Activated CD4-positive, alpha-beta T cell treated with anti-CD3 and anti-CD28 coated beads for 24 hours (primary cell): ENCODE measurements at regions not wholly inside any gene's neighbourhood (a gene's known extent, or its start where the extent isn't known, plus 50 kb on each side); places are given as distances from the start of the nearest gene placed in this dataset.
A peak's percentile ranks its signal among the peaks of the same experiment; 100 is the strongest.
"Not testable (repeated sequence)": the region's sequence is repeated elsewhere in the genome, so short reads cannot be mapped to it uniquely, and the experiment has no call there.

ENCODE experiments used
- DNase-seq, 2 donors: peaks; one replicate each; pipeline ENCODE4 v3.0.0-alpha.2; 2020; ENCODE audit warnings: low read depth in 2 of 2

DNA sequence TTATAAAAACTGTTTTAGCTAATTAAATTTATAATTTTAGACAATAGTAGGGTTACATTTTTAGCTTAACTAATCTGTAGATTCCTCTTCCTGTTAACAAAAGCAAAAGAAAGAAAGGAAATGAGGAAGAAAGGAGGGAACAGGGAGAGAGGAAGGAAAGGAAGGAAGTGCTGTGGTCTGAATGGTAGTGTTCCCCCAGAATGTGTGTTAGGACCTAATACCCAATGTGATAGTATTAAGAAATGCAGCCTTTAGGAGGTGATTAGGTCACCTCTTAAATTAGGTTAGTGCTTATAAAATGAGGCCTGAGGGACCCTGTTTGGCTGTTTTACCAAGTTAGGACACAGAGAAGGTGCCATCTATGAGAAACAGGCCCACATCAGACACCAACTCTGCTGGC, 136.9 kb upstream of the SAMSN1 start:
- no peak for DNase-seq

DNA sequence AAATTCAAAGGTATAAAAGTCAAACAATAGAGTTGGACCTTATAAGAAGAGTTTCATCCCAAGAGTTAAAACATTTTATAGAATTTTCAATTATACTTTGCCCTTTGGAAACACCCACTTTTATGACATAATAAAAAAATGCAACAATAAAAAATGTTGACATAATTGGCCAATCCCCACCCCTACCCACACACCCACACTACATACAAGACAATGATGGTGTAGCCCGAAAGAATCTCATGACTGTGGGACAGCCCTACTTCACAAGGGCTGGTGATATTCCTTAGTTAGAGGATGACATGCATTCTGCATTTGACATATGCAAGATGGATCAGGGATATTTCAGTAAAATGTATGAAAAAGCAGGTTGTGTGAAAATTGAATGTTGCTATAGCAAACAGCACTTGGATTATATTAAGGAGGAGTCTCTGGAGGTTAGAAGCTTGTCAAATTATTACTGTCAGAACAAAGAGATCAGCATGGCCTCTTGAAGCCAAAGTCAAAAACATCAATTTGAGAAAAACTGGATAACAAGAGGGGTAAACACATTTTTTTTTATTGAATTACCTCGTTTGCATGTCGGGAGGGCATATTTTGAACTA, 133.0 kb upstream of the SAMSN1 start:
- DNase-seq: no peak

DNA sequence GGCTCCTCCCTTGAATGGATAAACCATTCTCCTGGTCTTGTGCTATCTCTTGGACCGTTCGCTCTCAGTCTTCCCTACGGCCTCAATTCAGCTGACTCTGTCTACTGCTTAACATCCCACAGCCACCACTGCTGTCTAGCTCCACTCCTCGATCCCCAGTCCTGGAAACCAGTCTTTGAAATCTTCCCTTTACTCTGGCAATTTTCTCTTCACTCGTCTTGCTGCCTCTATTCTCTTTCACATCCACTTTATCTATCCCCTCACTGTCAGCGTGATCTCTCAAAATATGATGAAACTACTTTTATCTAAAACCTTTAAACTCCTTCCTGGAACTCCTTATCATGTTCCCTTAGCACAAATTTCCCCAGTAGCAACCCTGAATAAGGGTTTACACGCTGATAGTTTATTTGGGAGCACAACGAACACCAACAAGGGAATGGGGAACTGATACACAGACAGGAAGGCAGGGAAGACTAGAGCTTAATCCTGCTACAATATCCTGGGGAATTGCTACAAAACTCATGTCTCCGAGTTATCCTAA, 131.6 kb upstream of the SAMSN1 start:
- no peak for DNase-seq

DNA sequence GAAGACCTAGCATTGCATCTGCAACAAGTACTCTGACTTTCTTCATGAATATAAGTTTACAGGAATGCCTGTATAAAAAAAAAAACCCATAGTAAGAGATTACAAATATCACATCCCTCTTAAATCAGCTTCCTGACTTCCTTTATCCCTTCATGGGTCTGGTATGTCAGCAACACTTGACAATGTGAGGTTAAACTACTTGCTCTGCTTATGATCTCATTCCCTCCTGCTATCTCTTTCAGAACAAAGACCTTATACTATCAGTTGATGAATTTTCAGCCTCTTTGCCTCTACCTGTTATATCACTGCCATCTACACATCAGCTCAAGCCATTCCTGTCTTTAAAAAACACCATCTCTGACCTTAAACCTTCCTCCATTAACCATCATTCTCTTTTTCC, 130.9 kb upstream of the SAMSN1 start:
- DNase-seq: no peak

DNA sequence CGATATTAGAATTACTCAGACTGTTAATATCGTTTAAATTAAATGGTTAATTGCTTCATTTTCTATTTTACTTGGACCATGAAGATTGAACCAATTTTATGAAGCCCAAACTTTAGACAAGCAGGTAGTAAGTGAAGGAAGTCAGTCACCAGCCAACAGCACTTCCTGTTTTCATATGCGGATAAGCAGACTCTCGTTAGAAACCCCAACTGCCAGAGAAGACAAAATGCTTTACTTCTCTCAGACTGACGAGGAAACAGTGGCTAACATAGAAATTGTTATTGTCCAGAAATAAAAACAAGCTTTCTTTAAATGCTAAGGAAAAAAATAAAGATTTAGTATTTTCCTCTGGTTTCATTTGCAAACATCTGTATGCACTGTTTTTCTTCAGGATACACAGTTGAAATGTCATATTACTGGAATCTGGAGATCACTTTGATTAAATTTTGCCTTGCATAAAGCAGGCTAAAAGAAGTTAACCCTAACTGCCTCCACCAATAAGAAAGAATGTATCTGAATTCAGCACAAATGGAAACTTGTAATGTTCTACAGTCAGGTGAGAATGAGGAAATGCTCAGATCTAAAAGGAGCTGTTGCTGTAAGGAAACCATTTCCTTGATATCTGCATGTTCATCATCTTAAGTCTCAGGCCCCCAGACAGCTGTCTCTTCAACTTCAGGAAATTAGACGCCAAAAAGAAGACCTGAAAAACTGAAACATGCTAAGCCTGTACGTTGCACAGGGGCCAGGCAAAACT, 129.8 kb upstream of the SAMSN1 start:
- DNase-seq: no peak

DNA sequence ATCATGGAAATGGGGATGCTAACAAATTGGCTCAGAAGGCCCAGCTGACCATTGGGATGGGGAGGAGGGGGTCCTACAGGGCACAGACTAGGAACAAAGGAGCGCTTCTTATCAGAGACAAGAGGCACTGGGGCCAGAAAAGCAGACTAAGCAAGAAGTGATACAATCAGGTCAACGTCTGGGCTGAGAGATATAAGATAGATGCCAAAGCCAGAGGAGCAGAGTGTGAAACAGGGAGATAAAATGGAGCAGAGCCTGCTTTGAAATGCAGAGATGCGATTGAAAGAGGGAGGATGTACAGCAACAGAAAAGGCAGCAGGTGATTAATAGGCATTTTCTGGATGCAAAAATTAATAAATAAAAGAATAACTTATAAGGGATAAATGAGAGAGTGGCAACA, 127.5 kb upstream of the SAMSN1 start:
- DNase-seq: no peak

DNA sequence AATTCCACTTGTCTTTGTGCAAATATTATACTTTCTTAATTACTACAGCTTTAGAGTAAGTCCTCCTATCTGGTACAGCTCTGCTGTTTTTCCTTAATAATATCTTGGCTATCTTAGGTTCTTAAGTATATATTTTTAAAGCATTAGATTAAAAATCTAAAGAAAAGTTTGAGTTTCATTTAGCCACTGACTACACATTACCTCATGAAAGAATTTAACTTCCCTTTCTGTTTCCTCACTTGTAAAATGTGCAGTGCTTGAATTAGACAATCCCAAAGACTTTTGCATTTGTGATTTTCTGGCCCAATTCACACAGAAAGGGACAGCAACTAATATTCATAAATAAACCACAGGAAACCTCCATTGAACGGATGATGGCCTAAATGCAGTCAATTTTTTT, 126.4 kb upstream of the SAMSN1 start:
- DNase-seq: no peak

DNA sequence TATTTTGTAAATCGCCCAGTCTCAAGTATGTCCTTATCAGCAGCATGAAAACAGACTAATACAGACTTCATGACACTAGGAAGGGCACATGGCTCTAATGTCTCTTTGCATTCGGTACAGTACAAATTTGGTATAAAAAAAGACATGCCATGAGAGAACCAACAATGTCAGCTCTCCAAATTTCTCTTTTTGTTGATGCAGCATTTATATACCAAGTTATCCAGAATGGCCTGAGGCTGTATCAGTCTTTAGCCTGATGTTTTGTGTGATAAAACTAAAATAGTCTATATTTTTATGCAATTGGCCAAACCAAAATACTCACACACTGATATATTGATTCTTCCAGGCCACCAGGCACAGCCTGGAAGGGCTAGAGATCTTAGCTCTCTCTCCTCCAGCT, 124.3 kb upstream of the SAMSN1 start:
- no peak for DNase-seq

DNA sequence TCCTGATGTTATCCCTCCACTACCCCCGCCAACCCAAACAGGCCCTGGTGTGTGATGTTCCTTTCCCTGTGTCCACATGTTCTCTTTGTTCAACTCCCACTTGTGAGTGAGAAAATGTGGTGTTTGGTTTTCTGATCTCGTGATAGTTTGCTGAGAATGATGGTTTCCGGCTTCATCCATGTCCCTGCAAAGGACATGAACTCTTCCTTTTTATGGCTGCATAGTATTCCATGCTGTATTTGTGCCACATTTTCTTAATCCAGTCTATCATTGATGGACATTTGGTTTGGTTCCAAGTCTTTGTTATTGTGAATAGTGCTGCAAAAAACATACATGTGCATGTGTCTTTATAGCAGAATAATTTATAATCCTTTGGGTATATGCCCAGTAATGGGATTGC, 123.0 kb upstream of the SAMSN1 start:
- not testable (repeated sequence) for DNase-seq

DNA sequence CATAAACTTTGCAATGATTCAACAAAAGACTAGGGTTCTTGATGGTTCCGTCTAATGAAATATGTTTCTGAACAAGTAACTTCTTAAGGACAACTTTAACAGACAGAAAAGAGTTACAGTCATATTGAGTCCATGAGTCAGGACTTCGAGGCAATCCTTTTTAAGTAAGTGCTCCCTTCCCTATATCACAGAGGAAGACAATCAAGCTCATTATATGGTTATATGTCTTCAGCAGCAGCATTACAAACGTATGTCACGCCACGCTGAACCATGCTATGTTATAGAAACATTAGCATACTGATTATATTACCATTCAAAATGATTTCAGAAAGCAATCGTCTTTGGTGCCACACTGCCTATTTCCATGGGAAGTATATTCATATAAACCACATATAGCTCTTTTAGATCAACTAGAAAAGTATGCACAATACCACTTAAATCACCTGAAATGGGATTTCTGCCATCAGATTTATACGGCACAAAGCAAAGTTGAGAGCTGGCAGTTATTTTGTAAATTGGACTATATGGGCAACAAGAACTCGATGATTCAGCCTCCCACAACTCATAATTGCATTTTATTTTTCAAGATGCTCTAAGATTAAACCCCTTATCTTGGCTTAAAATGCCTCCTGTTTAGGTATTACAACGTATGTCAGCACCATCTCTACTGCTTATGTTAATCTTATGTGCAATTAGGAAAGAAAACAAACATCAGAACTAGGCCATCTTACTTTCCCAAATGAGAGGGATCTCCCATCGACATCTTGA, 111.3 kb upstream of the SAMSN1 start:
- no peak for DNase-seq

DNA sequence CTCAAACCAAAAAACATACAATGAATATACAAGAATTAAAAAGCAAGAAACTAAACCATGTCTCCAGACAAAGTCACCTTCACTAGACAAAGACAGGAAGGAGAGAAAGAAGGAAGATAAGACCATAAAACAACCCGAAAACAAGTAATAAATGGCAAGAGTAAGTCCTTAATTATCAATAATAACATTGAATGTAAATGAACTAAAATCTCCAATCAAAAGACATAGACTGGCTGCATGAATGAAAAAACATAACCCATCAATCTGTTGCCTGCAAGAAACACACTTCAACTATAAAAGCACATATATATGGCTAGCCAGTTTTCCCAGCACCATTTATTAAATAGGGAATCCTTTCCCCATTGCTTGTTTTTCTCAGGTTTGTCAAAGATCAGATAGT, 100.8 kb upstream of the SAMSN1 start:
- no peak for DNase-seq

DNA sequence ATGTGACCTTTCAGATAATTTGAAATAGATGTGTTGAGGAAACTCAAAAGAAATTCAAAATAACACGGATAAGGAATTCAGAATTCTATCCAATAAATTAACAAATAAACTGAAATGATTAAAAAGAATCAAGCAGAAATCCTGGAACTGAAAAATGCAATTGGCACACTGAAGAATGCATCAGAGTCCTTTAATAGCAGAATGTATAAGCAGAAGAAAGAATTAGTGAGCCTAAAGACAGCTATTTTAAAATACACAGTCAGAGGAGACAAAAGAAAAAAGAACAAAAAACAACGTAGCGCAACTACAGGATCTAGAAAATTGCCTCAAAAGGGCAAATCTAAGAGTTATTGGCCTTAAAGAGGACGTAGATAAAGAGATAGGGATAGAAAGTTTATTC, 99.6 kb upstream of the SAMSN1 start:
- DNase-seq: no peak

DNA sequence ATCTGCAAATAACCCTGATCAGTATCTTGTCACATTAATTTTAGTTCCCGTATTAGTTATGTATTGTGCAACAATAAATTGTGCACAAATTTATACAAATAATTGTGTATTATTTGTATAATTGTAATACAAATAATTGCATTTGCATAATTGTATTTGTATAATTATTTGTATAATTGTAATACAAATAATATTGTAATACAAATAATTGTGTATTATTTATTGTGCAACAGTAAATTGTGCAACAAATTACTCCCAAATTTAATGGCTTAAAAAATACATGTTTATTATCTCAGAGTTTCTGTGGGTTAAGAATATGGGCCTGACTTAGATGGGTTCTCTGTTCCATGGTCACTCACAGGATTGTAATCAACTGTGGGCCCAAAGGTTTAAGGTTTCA, 86.2 kb upstream of the SAMSN1 start:
- DNase-seq: no peak

DNA sequence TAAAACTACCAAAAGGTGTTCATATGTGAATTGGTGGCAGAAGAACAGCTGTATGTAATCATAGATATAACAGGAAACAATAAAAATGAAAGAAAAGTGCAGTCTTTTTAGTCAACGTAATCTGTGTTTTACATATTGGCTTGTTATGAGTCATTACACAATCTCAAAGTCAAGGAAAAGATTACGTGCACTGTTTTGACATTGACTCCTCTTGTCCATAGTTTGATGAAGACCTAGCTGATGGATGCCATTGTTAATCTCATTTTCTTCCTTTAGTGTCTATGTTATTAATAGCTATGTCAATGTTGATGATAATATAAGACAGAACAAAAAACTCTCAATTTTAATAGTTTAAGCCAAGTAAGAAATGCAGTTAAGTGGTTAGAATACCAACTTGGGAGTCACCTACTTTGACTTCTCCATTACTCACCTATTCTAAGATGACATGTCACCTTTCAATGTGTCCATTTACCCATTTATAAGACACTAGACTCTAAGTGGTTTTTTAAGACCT, 84.5 kb upstream of the SAMSN1 start:
- DNase-seq: no peak

DNA sequence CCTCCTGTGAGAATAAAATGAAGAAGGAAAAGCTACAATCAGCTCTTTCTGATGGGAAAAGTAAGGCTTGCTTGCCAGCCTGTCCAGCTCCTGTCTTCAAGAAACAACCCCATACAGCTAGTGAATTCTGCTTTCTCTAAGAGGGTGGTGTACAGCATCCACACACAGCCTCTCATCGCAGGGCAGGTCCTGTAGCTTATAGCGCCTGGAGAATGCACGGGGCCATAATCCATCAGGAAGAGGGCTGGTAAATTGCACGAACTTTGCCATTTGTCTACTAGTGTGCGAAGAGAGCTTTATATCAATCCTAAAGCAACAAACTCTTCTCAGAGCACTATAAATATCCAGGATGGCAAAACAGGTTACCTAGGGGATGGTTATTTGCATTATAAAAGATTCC, 83.3 kb upstream of the SAMSN1 start:
- no peak for DNase-seq

DNA sequence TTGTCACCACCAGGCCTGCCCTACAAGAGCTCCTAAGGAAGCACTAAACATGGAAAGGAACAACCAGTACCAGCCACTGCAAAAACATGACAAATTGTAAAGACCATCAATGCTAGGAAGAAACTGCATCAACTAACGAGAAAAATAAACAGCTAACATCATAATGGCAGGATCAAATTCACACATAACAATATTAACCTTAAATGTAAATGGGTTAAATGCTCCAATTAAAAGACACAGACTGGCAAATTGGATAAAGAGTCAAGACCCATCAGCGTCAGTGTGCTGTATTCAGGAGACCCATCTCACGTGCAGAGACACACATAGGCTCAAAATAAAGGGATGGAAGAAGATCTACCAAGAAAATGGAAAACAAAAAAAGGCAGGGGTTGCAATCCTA, 77.0 kb upstream of the SAMSN1 start:
- not testable (repeated sequence) for DNase-seq

DNA sequence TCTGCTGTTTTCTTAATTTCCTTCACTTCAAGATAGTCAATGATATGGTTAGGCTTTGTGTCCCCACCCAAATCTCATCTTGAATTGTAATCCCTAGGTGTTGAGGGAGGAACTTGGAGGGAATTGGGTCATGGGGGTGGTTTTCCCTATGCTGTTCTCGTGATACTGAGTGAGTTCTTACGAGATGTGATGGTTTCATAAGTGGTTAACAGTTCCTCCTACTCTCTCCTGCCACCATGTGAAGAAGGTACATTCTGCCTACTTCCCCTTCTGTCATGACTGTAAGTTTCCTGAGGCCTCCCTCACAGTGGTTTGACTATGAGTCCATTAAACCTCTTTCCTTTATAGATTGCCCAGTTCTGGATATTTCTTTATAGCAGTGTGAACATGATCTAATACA, 74.0 kb upstream of the SAMSN1 start:
- peak in 1 of 2 donors; percentile 4 for DNase-seq

DNA sequence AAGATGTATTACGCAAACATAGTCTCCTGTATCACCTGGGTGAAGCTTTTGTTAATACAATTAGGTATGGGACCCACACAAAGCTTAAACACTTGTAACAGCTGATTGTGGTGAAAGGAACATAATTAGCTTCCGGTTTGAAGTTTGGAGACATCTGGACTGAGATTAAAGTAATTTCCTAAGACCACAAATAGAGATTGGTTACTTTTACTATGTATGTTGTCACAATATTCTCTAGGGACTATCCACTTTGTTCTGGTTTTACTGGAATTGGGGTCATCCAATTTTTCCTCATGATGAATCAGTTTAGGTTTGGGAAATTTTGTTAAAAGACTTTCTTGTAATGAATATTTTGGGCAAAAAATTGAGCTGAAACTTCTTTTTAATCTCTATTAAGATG, 71.8 kb upstream of the SAMSN1 start:
- DNase-seq: no peak

DNA sequence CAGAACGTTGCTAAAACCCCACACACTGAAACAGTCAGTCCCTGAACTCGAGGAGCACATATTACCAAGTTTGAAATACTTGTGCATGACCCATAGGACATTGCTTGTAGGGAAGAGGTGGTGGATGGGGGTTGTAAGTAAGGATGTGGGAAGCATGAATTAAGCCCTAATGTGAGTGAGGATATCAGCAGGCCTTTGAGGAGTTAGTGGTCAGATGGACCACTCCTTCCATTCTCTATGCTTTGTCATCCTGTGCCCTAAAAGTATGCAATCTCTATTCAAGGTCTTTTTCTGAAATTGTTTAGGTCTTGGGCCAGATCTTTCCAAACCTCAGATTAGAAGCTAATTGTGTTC, 70.9 kb upstream of the SAMSN1 start:
- no peak for DNase-seq

DNA sequence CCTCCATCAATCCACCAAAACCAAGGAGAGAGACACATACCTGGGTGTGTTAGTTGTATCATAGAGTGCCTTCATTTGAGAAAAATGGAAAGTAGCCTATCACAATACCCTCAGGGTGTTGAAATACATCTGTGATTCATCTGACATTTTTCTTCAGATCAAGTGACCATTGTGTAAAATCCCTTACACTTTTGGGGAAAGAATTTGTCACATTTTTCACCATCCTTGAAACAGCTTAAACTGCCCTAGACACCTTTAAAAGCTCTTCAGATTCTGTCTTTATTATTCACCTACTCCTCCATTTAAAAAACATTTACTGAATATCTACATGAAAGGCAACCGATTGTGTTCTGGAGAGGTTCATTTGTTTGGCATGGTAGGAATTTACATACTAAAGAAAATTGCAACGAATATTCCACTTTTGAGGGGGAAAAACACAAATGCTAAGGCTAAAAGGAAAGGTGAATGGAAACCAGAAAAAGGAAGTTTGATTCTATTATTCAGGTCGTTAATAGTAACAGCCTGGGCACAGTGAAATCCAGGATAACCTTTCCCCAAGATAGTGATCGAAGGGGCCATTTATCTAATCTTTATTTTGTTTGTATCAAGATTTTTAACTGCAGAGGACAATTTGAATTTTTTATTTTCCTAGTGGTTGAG, 70.4 kb upstream of the SAMSN1 start:
- DNase-seq: no peak

DNA sequence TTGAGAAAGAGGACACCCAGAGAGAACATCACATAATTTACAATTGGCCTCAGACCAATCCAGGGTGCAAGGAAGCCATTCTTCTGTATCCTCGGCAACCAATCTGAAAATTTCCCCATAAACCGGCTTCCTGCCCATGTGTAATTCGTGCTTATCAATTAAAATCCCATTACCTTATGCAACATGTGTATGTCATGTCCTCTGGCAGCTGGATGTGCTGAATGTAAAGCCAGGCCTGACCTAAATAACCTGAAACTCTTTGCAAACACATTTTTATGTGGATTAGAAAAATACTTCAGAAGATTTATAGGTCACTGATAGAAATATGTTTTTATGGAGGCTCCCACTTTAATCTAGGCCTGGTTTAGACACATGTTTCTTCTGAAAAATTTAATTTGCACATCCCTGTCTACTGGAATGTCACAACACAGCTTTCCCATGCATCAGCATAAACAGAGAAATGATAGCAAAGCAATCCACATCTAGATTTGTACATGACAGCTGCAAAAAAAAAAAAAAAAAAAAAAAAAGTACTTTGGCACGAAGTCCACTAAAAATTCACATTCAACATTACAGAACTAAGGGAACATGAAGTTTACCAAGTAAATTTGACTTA, 69.4 kb upstream of the SAMSN1 start:
- no peak for DNase-seq

DNA sequence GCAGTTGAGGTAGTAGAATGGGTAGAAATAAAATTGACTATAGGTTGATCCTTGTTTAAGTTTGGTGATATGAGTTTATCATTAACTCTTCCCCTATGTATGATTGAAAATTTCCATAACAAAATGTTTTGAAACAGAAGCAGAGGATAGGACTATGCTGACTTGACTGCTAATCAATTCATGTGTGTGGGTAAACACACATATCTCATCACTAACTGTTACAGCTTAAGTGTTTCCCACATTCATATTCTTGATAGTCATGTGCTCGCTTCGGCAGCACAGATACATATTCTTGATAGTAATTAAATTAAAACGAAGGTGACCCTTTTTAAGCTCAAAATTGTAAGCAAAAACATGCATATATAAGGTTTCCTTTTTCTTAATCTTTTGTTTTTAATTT, 68.2 kb upstream of the SAMSN1 start:
- no peak for DNase-seq
